UCSD-AML1 (cell line): ENCODE measurements at regions not wholly inside any gene's neighbourhood (a gene's known extent, or its start where the extent isn't known, plus 50 kb on each side); places are given as distances from the start of the nearest gene placed in this dataset.

ENCODE experiments used
- DNase-seq: peaks from one replicate; lab custom pipeline; 2025; ENCODE audit not compliant: unreplicated experiment; lab: John Stamatoyannopoulos, UW

DNA sequence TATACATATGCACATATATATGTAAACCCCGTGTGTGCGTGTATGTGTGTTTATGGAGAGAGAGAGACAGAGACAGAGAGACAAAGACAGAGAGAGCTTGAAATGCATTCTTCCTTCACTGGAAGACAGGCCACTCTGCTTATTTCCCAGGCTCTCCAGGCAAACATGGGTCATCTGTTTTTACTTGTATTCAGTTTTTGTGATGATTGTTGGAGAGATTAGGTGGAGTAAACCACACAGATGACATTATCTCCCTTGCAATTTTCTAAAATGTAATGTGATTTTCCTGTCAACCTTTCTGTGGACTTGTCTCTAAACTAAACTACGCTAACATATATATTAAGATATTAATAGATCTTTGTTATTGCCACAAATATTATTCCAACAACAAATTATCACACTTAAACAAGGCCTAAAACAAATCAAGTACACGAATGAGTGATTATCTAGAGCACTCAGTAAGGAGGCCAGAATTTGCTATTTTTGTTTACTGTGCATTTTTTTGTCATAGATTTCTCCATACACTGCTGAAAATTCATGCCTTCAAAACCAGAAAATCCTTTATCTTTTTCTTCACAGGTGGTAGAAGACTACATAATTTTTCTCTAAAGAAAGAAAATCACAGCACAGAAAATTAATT, 251.8 kb upstream of the SLIT2 start:
- DNase-seq: no peak

- DNase-seq: no peak
Observed at GRCh38 chr4:19999276-19999675, 252.4 kb upstream of the SLIT2 start.

- no peak for DNase-seq
Observed at GRCh38 chr4:19993242-19993641, 258.5 kb upstream of the SLIT2 start.

DNA sequence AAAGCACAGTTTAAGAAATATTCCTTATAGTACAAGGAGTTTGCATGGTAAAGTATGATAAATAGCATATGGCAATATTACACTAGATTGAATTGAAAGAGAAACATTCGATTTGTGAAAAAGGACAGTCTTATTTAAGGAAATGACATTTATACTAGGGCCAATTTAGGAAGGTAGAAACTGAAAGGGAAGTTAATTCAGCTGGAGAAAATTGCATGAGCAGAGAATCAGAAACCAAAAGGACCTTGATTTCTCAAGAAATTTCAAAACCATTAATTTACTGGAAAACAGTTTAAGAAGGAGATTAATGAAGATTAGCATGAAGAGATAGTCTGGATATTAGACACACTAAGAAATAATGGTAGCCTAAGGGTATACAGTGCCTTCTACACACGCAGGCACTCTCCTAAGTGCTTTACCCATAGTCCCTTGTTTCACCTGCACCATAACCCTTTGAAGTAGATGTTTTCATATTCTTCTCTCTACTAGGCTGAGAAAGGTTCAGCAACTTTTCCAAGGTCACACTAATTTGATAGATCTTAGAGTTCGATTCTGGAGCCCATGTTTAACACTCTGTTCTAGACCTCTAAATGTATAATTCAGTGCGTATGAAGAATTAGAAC, 259.1 kb upstream of the SLIT2 start:
- no peak for DNase-seq

DNA sequence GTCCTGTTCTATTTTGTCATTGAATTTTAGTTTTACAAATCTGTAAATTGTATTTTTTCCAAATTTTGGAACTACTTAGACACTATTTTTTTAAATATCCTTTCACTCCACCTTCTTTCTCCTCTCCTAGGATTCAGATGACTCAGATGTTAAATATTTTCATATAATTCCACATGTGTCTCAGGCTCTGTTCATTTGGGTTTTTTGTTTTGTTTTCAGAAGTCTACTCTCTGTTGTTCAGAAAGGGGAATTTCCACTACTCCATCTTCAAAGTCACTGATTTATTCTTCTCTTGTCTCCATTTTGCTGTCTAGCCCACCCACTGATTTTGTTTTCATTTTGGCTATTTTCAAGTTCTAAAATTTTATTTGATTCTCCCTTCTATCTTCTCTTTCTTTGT, 264.0 kb upstream of the SLIT2 start:
- DNase-seq: no peak

DNA sequence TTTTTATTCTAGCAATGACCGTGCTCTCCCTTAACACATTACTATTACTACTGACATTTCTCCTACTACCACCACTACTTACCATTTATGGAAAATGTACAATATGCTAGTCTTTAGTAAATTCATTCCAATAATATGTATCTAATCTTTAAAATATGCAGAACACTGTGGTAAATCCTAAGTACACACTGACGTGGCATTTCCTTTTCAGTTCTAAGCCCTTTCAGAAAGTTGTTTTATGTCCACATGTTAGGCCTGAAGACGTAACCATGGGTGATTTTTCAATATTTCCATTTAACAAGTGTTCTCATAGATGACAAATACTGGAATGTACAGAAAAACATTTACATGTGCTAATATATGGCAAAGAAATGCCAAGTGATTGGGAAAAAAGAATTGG, 268.6 kb upstream of the SLIT2 start:
- DNase-seq: no peak

- no peak for DNase-seq
Observed at GRCh38 chr4:19982556-19982955, 269.1 kb upstream of the SLIT2 start.

DNA sequence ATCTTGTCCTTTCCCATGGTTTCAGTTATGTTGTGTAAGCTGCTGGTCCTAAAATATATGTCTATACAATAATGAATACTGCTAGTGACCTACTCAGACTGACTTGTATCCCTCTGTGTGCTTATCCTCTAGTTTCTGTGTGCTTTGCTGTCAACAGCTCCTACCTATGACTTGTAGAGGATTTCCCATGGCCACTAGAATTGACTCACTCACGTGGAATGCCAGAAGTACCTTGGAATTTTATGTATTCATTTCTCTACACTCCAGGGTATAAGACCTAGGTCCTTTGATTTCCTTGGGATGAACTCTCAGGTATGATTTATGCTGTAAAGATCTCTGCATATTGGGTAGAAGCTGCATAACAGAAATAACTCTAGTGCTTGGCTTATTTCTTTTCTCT, 279.9 kb upstream of the SLIT2 start:
- DNase-seq: no peak

GRCh38 chr4:19969492-19969891, 282.2 kb upstream of the SLIT2 start:
- no peak for DNase-seq

DNA sequence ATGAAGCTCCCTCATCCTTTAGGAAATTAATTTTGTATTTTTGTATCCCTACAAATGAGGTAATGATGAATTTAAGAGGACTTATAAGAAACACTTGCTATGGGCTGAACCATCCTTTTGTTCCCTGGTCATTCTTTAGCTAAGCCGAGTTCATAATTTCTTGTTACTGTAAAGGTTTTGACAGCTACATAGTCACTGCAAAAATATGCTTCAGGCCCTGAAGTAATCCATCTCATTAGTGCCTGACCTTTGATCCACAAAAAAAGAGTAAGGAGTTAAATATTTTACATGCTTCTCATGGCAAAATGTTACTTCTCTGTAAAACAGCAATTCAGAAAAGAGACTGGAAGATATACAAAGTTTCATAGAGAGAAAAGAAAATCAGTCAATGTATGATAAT, 290.6 kb upstream of the SLIT2 start:
- no peak for DNase-seq

DNA sequence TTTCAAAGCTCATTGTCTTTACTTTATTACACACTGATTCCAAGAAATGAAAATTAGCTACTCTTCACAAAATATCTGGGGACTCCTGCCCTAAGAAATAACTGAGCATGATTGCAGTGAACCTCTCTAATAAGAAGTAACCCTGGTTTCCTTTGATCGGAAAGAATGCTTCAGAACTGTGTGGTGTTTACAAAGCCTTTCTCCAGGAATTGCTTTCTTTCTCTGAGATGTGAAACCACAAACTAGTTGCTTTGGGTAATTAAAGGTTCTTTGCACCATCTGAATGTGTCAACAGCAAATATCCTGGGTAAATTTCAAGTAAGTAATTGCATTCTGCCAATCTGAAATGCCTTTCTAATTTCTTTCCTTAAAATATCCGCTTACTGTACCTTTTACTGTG, 292.9 kb upstream of the SLIT2 start:
- DNase-seq: no peak

DNA sequence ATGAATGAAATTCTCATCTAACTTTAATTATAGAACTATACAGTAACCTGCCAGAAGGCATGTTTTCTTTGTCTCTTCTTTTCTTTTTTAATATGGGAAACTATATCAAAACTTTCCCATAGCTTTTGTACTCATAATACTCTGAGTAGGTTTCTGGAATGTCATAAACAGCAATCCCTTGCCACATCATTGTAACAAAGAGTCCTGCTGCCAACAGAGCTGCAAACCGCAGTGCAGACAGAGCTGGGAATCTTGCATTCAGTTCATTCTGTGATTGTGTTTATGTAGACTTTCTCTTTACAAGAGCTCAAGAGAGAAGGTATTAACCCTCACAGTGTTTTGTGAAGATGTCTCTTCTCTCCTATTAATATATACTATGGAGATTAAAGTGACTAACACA, 304.4 kb upstream of the SLIT2 start:
- no peak for DNase-seq

- no peak for DNase-seq
Observed at GRCh38 chr4:19945979-19946380, 305.7 kb upstream of the SLIT2 start.

GRCh38 chr4:19945501-19945900, 306.2 kb upstream of the SLIT2 start:
- no peak for DNase-seq

GRCh38 chr4:19944806-19945205, 306.9 kb upstream of the SLIT2 start:
- DNase-seq: no peak

- DNase-seq: no peak
Observed at GRCh38 chr4:19944251-19944650, 307.5 kb upstream of the SLIT2 start.

DNA sequence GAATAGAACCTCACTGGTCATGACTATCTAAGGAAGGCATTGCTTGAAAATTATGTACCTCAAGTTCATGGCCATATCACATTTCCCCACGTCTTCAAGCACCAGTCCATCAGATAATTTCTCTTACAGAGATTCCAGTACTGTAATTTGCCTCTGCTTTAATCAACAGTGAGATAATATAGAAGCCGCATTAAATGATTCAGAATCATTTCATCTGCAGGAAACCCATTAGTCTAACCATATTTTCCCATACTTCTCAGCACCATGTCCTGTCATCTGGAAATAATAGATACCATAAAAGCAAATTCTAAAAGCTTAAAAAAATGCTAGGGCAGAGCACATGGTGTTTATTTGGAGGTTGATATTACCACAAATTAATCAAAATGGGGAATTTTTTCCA, 310.3 kb upstream of the SLIT2 start:
- no peak for DNase-seq

- no peak for DNase-seq
Observed at GRCh38 chr4:19940861-19941260, 310.8 kb upstream of the SLIT2 start.

GRCh38 chr4:19936476-19936875, 315.2 kb upstream of the SLIT2 start:
- DNase-seq: no peak

DNA sequence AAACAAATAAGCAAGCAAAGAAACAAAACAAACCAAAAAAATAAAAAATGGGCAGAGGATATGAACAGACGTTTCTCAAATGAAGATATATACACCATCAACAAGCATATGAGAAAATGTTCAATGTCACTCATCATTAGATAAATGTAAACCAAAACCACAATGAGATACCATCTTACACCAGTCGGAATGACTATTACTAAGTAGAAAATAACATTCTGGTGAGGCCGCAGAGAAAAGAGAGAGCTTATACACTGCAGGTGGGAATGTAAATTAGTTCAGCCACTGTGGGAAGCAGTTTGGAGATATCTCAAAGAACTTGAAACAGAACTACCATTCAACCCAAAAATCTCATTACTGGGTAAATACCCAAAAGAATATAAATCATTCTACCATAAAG, 321.0 kb upstream of the SLIT2 start:
- DNase-seq: no peak

DNA sequence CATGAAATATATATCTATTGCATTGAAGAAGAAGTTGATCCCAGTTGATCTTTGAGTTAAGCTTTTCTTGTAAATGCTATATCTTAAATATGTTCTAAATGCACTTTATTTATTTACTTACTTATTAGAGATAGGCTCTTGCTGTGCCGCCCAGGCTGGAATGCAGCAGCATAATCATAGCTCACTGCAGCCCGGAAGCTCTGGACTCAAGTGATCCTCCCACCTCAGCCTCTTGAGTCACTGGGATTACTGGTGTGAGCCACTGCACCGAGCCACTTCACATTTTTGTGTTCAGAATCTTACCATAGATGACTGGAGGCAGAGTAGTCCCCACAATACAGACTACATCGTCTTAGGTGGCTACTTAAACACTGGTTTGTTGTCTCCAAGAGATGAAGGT, 324.3 kb upstream of the SLIT2 start:
- DNase-seq: no peak

- no peak for DNase-seq
Observed at GRCh38 chr4:19925516-19925915, 326.2 kb upstream of the SLIT2 start.

DNA sequence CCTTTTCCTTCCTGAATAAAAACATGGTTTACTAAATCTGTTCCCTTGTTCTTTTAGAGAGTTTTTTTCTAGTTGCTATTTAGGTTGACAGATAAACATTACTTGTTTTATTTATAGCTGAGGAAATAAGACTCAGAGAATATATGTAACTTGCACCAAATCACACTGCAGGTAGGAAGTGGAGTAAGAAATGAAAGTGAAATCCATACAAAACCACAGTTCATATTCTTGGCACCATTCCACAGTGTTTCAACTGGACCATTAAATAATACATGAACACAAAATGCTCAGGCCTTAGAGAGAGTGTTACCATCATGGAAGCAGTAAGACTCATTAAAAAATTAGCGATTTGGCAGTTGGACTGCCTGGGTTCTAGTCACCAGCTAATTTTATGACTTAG, 326.9 kb upstream of the SLIT2 start:
- no peak for DNase-seq
